Stimulated activated CD8-positive, alpha-beta memory T cell treated with anti-CD3 and anti-CD28 coated beads, Interleukin-12 subunit alpha, Interleukin-12 subunit beta, amount 100 ng/mL, for 1 hour (primary cell): ENCODE measurements at regions not wholly inside any gene's neighbourhood (a gene's known extent, or its start where the extent isn't known, plus 50 kb on each side); places are given as distances from the start of the nearest gene placed in this dataset.

Source experiments
- DNase-seq: peaks from one replicate; pipeline ENCODE4 v3.0.0-alpha.2; 2020; ENCODE audit warnings: low read depth

DNA sequence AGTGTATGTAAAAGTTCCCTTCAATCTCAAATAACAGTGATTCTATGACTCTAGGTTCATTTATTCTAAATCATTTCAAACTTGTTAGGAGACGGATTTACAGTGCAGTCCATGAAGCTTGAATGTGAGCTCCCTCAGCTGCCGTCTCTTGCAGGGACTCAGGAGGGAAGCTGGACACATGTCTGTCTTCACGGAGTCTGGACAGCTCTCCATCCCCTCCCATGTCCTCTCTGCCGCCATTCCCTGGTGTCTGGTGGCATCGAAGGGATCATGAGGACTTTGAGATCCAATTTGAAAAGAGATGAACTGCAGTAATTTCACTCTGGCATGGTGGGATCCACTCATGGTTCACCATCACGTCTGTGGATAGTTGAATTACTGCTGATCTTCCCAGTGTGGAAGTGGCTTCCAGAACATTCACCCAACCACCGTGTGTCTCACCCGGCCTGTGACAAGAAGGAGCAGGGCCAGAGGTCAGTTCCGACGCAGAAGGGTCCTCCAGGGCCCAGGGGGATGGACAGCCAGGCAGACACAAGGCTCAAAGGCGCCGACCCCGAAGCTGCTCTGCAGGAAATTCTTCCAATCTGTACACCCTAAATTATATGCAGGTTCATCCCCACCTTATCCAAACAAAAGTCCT lies 370.1 kb downstream of the THBS2 start:
- no peak for DNase-seq

DNA sequence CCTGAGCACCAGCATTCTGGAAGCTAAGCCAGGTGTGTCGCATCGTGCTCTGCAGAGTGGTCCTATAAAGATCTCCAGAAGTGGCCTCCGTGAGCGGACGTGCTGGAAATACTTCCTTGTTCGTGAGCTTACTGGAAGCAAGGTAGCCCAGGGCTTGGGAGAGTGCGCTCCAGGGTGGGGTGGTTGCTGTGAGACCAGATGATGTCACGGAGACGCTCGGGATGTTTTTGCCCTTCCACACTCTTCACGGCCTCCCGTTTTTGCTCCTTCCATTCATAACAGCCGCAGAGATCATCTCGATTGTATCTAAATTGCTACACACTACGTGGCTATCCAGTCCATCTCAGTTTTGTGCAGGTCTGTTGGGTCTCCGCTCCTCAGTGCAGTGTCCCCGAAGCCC lies 373.4 kb downstream of the THBS2 start:
- no peak for DNase-seq

DNA sequence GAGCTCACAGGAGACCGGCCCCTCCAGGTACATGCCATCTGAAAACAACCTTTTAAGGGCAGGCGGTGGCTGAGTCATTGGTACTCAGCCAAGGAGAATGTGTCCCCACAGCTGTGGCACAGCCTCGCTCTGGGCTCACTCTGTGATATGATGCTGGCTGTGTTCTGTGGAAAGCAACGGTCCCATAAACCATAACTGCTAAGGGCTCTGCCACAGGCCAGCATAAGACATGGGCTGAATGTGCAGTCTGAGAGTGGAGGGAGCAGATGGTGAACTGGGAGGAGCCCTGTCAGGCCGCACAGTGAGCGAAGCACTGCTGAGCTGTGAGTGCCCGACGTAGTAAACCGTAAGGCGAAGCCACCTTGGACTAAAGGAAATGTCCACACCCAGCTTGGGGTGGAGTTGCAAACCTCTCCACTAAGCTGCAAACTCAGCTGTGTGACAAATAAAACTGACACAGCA lies 375.8 kb downstream of the THBS2 start:
- no peak for DNase-seq

DNA sequence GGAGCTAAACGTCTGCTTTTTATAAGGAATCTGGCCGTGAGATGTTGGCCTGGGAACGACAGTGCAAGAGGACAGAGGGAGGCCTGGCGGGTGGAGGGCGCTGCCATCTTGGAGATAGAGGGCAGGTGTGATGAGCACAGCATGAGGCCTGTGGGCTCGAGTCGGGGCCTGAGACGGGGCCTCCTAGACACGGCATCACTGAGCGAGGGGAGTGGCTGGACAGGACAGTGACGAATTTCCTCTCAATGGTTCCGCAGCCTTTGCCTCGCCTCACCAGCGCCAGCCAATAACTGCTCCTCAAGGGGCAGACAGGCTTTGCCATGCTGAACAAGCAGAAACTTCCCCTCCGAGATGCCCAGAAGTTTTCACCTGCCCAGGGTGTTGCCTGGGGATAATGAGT lies 376.7 kb downstream of the THBS2 start:
- DNase-seq, result no peak

DNA sequence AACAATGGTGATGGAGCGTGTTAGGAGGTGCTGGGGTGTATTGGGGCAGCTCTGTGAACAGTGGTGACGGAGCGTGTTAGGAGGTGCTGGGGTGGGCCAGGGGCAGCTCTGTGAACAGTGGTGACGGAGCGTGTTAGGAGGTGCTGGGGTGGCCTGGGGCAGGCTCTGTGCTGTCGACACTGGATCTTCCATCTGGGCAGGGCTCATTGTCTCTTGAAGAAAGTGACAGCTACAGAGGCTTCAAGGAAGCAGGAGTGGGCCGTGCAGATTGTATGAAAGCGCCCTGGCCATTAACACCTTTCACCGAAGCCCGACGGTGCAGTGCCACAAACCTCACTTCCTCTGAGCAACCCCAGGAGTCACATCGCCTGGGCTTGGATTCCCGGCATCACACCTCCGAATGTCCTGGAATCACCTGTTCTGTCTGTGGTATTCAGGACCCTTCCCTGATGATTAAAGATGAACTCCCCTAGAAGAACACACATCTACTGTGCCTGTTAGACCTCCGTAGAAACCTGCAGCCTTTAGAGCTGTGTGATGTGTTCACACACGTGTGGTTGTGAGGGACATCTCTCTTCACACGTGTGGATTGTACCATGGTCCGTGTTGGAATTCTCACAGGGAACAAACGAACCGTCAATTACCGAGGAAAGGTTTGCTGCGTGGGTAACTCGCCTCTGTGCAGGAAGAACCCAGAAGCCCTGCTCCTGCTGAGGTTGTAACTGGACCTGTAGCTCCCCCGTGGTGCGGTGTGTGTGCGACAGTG lies 377.7 kb downstream of the THBS2 start:
- DNase-seq, result no peak

DNA sequence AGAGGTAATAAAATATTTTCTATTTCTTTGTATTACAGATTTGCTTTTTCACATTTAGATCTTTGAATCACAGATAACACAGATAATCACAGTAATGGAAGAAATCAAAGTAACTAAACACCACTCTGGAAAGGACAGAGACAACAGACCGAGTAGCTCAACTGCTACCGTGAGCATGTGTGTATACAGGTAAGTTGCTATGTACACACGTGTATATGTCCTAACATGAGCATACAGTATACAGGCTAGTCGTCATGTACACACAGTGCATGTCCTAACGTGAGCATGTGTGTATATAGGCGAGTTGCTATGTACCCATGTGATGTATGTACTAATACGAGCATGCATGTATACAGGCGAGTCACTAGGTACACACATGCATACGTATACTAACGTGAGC lies 379.0 kb downstream of the THBS2 start:
- DNase-seq, result no peak

DNA sequence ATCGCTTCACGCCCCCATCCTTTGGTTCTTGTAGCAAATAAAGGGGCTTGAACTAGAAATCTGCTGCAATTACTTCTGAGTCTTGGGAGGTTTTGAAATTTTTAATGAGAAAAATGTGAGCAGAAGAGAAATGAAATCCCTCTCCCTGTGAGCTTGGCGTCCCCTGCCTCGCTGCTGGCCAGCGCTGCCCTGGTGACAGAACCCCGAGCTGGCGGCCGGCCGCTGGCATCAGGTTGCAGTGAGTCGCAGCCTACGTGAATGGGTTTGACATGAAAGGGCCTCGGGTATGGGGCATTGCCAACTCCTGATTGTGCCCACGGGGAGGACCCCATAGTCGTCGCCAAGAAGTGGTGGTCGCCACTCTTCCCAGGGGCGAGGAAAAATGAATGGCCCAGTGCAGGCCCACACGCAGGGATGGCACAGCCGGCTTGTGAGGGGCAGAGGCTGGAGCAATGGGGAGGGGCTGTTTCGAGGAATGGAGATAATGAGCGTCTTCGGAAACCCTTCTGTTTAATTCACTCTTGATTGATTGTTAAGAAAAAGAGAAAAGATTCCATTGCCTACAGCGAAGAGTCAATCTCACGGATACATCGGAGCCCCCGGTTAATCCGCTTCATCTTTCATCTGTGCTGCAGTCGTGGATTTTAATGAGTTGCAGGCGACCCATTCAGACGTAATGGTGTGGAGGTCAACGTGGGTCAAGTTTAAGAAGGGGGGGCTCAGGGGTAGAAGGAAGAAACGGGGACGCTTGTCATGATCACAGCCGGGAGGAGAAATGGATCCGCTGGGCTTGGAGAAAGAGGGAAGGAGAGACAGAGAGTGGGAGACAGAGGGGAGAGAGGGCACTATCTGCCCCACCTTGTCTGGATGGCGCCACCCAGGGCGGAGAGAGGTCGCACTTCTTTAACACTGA lies 380.1 kb downstream of the THBS2 start:
- no peak for DNase-seq

DNA sequence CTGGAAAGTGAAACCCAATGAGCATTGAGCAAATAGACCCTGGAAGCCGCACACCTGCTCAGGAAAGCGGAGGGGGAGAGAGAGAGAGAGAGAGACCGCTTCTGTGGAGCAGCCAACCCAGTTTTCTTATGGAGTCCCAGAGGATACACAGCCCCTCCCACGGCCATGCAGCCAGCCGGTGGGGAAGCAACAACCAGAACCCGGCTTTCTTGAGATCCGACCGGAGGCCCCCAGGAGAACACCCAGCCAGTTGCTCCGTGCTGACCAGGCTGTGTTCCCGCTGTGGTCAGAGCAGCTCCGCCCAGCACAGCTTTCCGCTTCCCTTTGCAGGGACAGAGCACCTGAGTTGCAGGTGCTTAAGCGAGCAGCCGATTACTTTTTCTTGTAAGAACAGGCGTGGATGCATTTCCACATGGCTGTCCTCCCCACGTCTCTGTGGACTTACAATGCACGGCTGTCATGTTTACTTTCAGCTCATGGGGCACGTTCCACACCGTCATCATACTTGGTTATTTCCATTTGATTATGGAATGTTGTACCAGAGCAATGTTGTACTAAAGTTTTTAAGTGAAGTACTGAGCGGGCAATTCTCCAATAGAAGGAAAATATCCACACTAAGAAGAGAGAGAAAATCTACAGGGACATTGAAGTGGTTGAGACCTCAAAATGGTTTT lies 381.9 kb downstream of the THBS2 start:
- no peak for DNase-seq

DNA sequence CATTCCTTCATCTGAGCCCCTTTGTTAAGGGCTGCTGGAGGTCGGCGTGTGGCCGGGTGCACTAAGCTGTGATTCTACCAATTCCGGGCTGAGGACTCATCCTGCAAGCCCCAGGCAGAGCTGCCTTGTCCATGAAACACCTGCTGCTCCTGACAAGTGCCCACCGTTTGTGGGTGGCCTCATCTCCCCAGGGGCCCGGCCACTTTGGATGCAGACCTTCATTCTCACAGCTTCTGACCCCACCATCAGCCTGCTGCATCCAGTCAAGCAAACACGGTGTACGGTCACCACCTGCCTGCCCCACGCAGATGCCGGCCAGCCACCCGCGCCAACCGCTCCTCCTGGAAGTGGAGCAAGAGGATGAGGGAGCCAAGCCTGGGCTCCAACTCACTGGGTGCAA lies 382.7 kb downstream of the THBS2 start:
- DNase-seq, result no peak

DNA sequence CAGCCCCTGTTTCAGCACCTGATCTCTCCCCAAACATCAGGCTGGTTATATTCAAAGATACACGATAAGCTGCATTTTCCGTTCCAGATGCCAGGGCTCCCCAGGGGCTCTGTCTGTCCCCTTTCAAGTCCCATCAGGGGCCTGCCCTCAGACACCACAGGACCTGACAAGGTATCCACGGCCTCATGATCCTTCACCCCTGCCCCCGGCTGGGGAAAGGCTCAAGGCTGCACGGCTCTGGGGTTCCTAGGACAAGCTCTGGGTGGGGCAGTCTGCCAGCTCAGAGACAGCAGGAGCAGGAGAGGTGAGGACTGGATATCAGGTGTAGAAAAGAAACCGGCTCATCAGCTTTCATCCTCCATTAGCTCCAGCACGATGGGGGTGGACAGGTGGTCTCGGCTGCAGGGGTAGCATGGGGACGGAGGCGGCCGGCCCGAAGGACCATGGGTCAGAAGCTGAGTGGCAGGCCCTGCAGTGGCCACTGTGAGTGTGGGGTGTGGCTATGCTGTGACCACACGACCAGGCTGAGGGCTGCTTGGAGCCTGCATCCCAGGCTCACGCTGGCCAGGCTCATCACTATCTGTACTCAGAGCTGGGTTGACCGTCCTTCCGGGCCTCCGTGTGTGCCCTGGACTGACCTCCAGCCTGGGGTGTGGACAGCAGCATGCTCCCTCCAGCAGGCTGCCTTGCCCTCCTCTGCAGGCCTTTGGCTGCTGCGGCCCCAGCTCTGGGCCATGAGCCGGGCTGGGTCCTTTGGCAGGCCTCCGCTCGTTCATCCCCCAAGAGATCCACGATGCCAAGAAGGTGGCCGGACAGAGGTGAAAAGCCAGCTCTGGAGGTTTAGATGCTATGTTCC lies 386.2 kb downstream of the THBS2 start:
- DNase-seq, result no peak

DNA sequence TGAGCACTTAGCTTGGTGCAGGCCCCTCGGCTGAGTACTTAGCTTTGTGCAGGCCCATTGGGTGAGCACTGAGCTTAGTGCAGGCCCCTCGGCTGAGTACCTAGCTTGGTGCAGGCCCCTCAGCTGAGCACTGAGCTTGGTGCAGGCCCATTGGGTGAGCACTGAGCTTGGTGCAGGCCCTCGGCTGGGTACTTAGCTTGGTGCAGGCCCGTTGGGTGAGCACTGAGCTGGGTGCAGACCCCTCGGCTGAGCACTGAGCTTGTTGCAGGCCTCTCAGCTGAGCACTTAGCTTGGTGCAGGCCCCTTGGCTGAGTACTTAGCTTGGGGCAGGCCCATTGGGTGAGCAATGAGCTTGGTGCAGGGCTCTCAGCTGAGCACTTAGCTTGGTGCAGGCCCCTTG lies 387.1 kb downstream of the THBS2 start:
- no peak for DNase-seq

DNA sequence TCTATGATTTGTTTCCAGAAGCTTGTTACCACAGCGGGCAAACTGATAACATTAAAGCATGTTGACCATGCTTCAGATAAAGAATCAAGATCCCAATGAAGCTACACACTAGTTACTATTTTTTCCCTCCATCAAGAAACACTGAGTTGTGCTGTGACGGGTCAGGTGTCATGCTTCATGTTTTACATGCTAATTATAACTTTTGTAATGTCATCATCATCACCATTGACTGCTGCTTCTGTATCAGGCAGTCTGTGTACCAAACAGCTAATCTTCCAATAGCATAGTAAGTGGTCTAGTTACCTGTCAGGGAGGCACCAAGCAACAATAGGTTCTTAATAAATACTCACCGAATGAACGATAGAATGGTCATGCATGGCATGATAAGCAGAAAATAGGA lies 388.1 kb downstream of the THBS2 start:
- DNase-seq, result no peak

DNA sequence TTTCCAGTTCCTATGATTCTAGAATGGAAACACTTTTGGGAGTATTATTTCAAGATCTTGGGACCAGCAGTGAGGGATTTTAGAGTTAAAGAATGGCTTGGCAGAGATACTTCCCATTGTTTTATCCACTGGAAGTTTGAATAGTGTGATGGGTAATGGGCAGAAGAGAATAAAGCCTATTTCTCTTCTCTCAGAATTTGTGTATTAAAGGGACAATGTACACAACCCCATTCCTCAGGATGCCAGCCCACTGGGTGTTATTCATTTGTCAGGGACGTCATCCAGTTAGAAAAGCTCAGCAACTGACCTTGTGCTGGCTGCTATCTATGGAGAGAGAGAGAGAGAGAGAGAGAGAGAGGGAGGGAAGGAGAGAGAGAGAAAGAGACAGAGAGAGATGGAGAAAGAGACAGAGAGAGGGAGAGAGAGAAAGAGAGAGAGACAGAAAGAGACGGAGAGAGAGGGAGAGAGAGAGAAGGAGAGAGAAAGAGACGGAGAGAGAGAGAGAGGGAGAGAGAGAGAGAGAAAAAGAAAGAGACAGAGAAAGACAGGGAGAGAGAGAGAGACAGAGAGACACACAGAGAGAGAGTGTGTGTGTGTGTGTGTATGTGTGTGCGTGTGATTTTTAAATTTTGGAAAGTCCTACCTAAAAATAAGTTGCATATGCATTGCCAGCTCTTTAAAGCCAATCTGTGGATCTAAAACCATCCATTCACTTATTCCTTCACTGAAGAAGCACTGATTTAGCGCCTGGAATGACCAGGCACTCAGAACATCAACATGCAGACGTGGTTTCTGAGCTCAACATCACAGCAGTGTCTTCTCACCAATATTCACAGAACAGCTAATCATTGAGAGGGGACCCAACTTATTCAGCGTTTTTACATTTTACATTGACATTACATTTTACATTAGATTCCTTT lies 388.8 kb downstream of the THBS2 start:
- no peak for DNase-seq

DNA sequence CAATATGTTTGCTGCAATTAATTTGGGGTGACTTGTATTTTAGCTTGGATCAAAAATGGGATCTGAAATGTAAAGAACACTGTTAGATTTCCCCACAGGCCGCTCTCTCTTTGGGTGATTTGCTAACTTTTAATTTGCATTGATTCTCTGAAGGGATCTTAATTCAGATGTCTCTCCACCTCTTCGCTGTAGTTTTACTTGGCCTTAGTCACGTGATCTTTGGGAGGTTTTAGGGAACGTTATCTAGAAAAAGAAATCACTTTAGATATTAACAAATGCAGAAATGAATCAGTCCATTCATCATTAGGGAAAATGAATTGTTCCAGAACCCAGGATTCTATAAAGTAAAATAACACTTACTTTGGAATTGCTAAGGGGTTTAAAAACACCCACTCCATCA lies 390.2 kb downstream of the THBS2 start:
- DNase-seq, result no peak

DNA sequence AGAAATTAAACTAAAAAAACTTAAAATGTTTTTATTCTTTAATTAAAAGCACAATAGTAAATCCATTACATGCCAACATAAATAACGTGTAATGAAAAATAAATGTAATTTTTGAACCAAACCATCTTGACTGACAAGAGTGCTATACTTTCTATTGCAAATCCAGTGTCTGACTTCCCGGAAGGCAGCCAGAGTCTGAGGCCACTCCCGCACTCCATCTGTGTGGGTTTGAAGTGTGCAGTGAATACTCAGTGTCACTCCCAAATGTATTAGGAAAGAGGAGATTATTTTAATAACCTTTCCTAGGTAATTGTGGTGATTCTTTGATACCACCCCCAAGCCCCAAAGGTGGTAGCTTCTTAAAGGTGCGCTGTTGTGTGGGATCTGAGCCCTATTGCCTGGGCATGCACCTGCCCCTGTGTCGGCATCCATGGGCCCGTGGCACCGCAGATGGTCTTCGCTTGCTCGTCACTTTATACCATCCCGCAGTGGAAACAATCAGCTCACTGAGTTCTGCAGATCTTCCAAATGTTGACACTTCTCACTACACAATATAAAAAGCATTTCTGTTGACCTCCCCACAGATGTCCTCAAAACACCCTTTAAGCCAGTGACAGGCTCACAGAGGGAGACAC lies 391.2 kb downstream of the THBS2 start:
- no peak for DNase-seq

DNA sequence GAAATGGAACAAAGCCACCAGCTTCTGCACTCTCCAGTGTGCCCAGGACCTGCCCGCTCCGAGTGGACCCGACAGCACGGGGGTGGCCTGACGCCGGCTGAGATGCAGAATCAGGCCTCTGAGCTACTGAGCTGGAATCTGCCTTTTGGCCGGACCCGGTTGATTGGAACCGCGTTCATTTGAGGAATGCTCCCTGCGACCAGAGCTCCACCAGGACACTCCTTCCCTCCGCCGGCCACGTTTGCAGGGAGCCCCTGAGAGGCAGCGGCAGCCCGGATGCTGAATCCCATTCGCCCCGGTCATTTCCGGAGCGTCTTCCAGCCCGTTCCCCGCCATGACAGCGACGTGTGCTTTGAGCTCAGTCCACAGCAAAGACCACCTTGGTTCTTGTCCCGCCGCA lies 392.7 kb downstream of the THBS2 start:
- no peak for DNase-seq

DNA sequence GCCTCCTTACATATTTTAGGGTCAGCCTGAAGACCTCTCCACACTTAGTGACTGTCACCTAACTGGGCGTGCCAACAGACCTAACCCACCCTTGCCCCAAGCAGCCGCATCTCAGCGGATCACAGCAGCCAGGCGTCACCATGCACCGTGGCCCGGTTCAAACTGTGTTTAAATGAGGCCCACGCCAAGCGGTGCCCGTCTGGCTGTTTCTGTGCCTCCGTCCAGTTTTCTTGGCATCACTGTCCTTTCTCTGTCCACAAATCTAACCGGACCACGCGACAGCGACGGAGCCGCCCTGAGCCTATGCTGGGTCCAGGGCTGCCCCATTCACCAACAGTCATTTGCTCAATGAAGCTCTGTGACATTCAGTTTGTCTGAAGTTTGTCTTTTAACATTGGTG lies 393.3 kb downstream of the THBS2 start:
- no peak for DNase-seq

DNA sequence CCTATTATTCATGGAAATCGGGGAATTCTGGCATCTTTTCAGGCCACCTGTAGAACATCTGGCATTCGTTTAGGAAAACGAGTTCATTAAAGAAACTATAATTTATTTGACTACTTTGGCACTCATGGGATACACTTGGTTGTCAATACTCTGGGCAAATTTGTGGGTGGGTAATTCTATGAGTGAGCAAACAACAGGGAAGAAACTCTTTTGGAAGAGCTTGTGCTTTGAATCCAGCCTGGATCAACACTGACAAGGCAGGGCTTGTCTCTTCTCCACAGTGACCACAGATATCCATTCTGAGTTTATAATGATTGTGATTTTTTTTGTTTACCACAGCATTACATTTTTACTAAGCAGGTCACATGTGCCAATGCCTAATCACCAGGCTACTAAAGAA lies 394.7 kb downstream of the THBS2 start:
- DNase-seq, result no peak

DNA sequence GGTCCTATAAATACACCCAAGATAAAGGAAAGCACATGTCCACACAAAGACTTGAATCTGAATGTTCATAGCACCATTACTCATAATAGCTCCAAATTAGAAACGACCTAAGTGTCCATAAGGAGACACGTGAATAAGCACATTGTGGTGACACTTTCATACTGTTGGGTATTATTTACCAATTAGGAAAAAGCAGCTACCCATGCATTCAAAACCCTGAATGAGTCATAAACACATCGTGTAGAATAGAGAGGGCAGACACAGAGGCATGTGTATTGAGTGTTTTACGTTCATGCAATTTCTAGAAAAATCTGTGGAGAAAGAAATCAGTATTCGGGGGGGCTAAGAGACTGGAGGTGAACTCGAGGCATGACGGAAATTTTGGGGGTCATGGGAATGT lies 396.7 kb downstream of the THBS2 start:
- DNase-seq, result no peak

DNA sequence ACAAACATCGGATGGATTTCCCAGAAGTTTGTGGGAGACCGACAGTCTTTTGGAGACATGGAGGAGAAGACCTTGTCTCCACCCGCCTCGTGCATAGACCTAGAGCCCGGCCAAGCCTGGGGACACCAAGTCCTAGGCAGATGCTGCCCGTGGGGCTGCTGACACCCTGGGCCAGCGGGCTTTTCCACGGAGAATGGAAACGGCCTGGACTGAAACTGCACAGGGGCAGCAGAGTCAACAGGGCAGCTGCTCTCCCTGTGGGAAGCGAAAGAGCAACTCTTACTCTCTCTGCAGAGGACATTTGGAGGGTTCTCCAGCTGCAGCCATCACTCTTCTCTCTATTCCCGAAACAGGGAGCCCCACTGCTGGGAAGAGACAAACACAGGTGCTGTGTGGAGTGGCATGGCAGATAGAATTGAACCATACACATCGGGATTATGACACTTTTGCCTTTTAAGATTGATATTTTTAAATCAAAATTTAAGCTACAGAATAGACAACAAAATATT lies 401.2 kb downstream of the THBS2 start:
- DNase-seq, result no peak
